ENCODE measurements at regions not wholly inside any gene's neighbourhood (a gene's known extent, or its start where the extent isn't known, plus 50 kb on each side); places are given as distances from the start of the nearest gene placed in this dataset.

DNA sequence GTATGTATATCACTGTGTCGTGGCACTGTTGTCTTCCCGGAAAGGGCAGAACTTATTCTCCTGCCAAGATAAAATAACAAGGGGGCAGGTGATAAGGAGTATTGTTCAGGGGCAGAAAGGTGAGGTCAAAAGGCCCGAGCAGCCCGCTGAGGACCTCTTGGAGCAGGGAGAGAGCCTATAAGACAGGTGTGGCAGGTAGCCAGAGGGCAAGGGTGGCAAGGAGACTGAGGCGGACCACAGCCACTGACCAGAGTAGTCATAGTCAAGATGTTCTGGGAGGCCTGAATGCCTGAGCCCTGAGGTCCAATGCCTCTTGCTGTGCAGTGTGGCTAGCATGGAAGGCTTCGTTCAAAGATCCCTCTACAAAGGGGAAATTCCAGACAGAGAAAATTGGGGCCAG, 172.3 kb upstream of the CHRNA7 start:
- peaks cover 3% of the 10 kb centered on the region for H3K27me3 Mint-ChIP-seq (ENCODE audit: low read depth)
- H3K9me3 Mint-ChIP-seq: peaks cover 8% of the 10 kb centered on the region
- H3K4me1 Mint-ChIP-seq: peaks cover 11% of the 10 kb centered on the region
- no peak for DNase-seq (ENCODE audit: low read depth, low spot score)
- TF ChIP-seq, protein P1, sequence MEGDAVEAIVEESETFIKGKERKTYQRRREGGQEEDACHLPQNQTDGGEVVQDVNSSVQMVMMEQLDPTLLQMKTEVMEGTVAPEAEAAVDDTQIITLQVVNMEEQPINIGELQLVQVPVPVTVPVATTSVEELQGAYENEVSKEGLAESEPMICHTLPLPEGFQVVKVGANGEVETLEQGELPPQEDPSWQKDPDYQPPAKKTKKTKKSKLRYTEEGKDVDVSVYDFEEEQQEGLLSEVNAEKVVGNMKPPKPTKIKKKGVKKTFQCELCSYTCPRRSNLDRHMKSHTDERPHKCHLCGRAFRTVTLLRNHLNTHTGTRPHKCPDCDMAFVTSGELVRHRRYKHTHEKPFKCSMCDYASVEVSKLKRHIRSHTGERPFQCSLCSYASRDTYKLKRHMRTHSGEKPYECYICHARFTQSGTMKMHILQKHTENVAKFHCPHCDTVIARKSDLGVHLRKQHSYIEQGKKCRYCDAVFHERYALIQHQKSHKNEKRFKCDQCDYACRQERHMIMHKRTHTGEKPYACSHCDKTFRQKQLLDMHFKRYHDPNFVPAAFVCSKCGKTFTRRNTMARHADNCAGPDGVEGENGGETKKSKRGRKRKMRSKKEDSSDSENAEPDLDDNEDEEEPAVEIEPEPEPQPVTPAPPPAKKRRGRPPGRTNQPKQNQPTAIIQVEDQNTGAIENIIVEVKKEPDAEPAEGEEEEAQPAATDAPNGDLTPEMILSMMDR (conservative IDR thresholded peaks at IDR 0.05): no peak
- H3K36me3 Mint-ChIP-seq (ENCODE audit: low read depth): no peaks in the 10 kb centered on the region
- H3K4me3 Mint-ChIP-seq: no peak overlapping the region
- H3K27ac Mint-ChIP-seq (ENCODE audit: unreplicated experiment): no peak overlapping the region

DNA sequence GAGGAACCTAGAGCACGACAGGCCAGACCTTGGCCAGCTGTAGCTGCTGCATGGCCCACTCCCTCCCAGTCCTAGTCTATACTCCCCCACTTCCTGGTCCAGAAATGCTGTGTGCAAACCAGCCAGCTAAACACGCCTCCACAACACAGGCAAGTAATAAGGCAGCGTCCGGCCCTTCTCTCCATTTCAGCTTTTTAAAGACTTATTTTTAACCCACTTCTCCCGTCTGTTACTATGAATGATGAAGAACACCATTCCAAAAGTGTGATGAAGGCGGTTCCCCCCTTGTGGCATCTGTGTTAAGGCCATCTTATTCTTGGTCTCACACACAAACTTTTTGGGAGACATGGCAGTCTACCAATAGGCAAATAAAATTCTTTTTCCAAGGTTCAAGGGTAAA, 164.1 kb upstream of the CHRNA7 start:
- no peak overlapping the region for H3K27ac Mint-ChIP-seq (ENCODE audit: unreplicated experiment)

DNA sequence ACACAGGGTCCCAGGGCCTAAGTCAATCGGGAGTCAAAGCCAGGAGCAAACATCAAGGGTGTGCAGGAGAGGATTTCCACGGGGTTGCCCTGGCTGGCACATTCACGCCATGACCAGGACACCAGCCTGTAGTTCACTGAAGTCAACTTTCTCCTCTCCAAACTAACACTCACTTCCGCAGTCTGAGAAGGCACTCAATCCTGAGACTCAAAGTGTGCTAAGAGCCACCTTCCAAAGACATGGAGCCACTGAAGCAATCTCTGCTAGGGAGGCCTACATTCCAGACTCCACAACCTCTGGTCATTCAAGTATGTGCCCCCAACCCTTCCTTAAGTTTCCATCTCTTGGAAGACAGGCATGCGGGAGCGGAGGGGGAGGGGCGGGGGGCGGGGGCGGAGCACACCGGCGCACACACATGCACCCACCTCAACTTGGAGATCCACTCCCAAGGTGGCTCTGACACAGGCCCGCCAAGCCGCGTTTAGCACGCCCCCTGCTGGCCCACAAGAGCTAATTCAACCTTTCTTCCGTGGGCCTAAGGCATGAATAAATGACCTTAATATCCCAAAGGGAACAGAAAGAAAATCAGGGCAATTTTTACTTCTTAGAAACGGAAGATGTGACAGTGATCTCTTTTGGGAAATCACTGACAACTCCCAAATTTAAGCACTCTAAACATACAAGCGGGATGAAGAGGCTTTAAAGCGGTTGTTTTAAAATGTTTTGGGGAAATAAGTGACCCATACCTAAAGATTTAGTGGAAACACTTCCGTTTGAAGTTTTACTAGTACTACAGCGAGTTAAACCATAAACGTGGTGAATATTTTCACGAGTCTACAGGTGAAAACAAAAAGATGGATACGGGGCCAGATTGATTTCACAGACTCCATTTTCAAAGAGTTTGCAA, 162.5 kb upstream of the CHRNA7 start:
- H3K36me3 Mint-ChIP-seq (ENCODE audit: low read depth): peaks cover 6% of the 10 kb centered on the region
- H3K4me3 Mint-ChIP-seq: peak overlapping the region; percentile 75

More for the DNA sequence above, 164.1 kb upstream of the CHRNA7 start:
- Mint-ChIP-seq H3K4me1 (peaks cover 14% of the 10 kb centered on the region), H3K9me3 (peaks cover 10% of the 10 kb centered on the region), H3K4me3 (peak overlapping the region; percentile 60), H3K36me3 (ENCODE audit: low read depth) (peaks cover 6% of the 10 kb centered on the region), H3K27me3 (ENCODE audit: low read depth) (peaks cover 19% of the 10 kb centered on the region)
- DNase-seq (ENCODE audit: low read depth, low spot score): no peak
- TF ChIP-seq, protein P1 (conservative IDR thresholded peaks at IDR 0.05): no peak

DNA sequence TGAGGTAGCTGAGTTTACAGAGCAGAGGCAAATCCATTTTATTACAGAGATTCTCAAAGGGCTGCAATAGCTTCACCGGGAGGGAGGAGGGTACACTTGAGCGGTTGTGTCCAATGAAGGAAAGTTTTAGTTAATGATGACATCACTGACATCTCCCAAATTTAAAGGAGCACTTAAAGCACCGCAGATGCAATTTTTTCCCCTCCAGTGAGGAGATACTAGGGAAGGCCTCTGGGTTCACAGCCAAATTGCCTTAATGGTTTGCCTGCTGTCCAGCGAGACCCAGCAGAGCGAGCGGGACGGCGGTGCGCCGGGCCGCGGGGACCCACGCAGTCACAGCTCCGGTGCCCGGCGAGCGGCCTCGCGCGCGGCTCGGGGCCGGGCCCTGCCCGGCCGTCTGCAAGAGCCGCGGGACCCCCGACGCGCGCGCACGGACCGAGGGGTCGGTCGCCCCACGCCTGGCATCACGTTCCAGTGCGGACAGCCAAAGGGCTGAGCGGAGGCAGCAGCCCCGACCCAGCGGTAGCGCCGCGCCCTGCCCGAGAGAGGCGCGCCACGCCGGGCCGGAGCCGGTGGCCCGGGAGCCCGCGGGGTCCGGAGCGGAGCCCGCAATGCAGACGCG, 160.5 kb upstream of the CHRNA7 start:
- TF ChIP-seq, protein P1 (conservative IDR thresholded peaks at IDR 0.05): no peak

More for the DNA sequence above, 162.5 kb upstream of the CHRNA7 start:
- peaks cover 15% of the 10 kb centered on the region for H3K4me1 Mint-ChIP-seq
- H3K9me3 Mint-ChIP-seq: peaks cover 5% of the 10 kb centered on the region
- H3K27me3 Mint-ChIP-seq (ENCODE audit: low read depth): peaks cover 24% of the 10 kb centered on the region
- DNase-seq (ENCODE audit: low read depth, low spot score): peak; percentile 53
- H3K27ac Mint-ChIP-seq (ENCODE audit: unreplicated experiment): no peak overlapping the region
- TF ChIP-seq, protein P1 (conservative IDR thresholded peaks at IDR 0.05): peak; percentile 95

DNA sequence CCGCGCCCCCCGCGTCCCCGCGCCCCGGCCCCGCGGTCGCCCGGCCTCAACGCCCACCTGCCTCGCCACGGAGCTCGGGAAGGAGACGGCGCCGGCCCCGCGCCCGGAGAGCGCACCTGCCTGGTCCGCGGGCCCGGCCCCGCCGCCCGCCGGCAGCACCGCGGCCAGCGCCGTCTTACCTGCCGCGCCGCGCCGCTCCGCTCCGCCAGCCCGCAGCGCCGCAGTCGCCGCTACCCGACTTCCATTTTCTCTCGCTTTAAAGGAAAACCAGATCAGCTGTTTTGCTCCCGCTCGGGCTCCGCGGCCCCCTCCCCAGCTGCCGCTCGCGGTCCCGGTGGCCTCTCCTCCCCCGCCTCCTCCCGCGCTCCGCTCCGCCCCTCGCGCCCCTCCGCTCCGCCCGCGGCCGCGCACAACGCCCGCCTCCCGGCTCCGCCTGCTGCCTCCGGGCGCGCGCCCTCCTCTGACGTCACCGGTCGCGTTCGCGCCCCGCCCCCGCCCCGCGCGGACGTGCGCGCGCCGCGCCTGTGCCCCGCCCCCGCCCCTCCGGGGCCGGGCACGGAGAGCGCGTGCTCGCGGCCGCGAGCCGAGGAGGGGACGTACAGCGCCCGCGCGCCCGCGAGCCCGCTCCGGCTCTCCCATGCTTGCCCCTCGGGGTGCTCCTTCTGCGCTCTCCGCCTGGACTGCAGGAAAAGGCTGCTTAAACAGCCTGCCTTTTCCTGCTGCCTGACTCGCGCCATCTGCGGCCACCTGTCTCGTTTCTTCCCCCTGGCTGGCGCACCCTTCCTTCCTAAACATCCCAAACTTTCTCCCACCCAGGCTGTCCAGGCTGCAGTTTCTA, 159.8 kb upstream of the CHRNA7 start, which contains the start of gene OTUD7A:
Gene OTUD7A (minus strand): TSS at position 346 of the 838 bp plus-strand sequence.
- H3K27me3 Mint-ChIP-seq (ENCODE audit: low read depth): peaks cover 33% of the 10 kb centered on the region
- H3K4me1 Mint-ChIP-seq: peaks cover 15% of the 10 kb centered on the region
- H3K36me3 Mint-ChIP-seq (ENCODE audit: low read depth): no peaks in the 10 kb centered on the region
- no peak within 1 kb of the TSS for H3K27ac Mint-ChIP-seq (ENCODE audit: unreplicated experiment)
- peak; percentile 79 for DNase-seq (ENCODE audit: low read depth, low spot score)
- H3K4me3 Mint-ChIP-seq: peak within 1 kb of the TSS; percentile 94
- H3K9me3 Mint-ChIP-seq: no peaks in the 10 kb centered on the region
- TF ChIP-seq, protein P1 (conservative IDR thresholded peaks at IDR 0.05): peak; percentile 32

More for the DNA sequence above, 160.5 kb upstream of the CHRNA7 start:
- Mint-ChIP-seq H3K4me3 (peak overlapping the region; percentile 94), H3K27ac (ENCODE audit: unreplicated experiment) (no peak overlapping the region), H3K27me3 (ENCODE audit: low read depth) (peaks cover 33% of the 10 kb centered on the region), H3K36me3 (ENCODE audit: low read depth) (no peaks in the 10 kb centered on the region), H3K9me3 (no peaks in the 10 kb centered on the region), H3K4me1 (peaks cover 15% of the 10 kb centered on the region)
- peak; percentile 9 for DNase-seq (ENCODE audit: low read depth, low spot score)

Measured in neural crest cell (in vitro differentiated cells).